HEK293T (cell line): ENCODE measurements at regions not wholly inside any gene's neighbourhood (a gene's known extent, or its start where the extent isn't known, plus 50 kb on each side); places are given as distances from the start of the nearest gene placed in this dataset.

Experiments used
- BHLHE40 ChIP-seq: fragments of 450-650 bp; IDR thresholded peaks from 2 replicates; pipeline ENCODE4 v1.6.1; 2016; ENCODE audit warnings: mild to moderate bottlenecking, moderate library complexity, borderline replicate concordance
- FOXA1 ChIP-seq: fragments of 450-650 bp; IDR thresholded peaks from 2 replicates; pipeline ENCODE4 v1.6.1; 2016; ENCODE audit warnings: mild to moderate bottlenecking
- FOXM1 ChIP-seq: fragments of 450-650 bp; IDR thresholded peaks from 2 replicates; pipeline ENCODE4 v1.6.1; 2017; ENCODE audit warnings: mild to moderate bottlenecking, borderline replicate concordance
- HDGF ChIP-seq: fragments of 450-650 bp; IDR thresholded peaks from 2 replicates; pipeline ENCODE4 v1.6.1; 2017; ENCODE audit warnings: antibody characterized with exemption, borderline replicate concordance
- L3MBTL2 ChIP-seq: fragments of 450-650 bp; conservative IDR thresholded peaks from 2 replicates; pipeline ENCODE4 v1.6.1; 2016; ENCODE audit warnings: mild to moderate bottlenecking
- NFRKB ChIP-seq: fragments of 450-650 bp; IDR thresholded peaks from 2 replicates; pipeline ENCODE4 v1.6.1; 2016; ENCODE audit warnings: mild to moderate bottlenecking, moderate library complexity
- SP1 ChIP-seq: fragments of 450-650 bp; IDR thresholded peaks from 2 replicates; pipeline ENCODE4 v1.6.1; 2017
- SUZ12 ChIP-seq: fragments of 450-650 bp; IDR thresholded peaks from 2 replicates; pipeline ENCODE4 v1.6.1; 2016; ENCODE audit warnings: mild to moderate bottlenecking
- ZNF384 ChIP-seq: fragments of 450-650 bp; IDR thresholded peaks from 2 replicates; pipeline ENCODE4 v1.6.1; 2016

DNA sequence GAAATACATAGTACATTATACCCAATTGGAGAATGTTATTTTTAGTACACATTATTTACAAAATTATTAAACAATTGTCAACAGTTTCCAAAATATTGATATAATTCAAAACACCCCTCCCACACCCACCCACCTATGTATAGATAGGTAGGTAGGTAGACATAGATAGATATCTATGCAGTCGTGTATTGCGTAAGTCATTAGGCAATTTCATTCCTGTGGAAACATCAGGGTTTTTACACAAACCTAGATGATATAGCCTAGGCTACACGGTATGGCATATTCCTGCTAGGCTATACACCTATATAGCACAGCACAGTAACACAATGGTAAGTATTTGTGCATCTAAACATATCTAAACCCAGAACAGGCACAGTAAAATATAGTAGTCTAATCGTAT lies 377.3 kb downstream of the ANXA1 start:
- no peak for TF ChIP-seq FOXM1
- TF ChIP-seq ZNF384 = no peak
- TF ChIP-seq SP1 = no peak
- no peak for TF ChIP-seq BHLHE40
- TF ChIP-seq L3MBTL2 = no peak
- no peak for TF ChIP-seq HDGF
- TF ChIP-seq FOXA1 = no peak
- TF ChIP-seq SUZ12 = no peak
- TF ChIP-seq NFRKB = no peak
